Gastrocnemius medialis (tissue), 4 donors: ENCODE measurements at regions not wholly inside any gene's neighbourhood (a gene's known extent, or its start where the extent isn't known, plus 50 kb on each side); places are given as distances from the start of the nearest gene placed in this dataset.

ENCODE experiments used
- ATAC-seq, 2 donors: fragments of 150-250 bp; one replicate each; pipeline ENCODE4 v1.9.1; 2016
- DNase-seq, 2 donors: peaks; one replicate each; pipeline ENCODE4 v3.0.0-alpha.2; 2019
- H3K27ac ChIP-seq, 4 donors: fragments of 200-600 bp; sonication (generic); 1 replicate in 1 of 4; 2 replicates in 3 of 4; pipeline ENCODE4 v1.5.1; 2016 to 2018; ENCODE audit warnings: mild to moderate bottlenecking in 2 of 4, moderate library complexity in 1 of 4
- H3K27me3 ChIP-seq, 3 donors: fragments of 200-600 bp; sonication (generic) in 2 of 3; 1 replicate in 1 of 3; 2 replicates in 2 of 3; pipeline versions ENCODE4 v1.5.1 to v1.6.0; 2016 to 2019; ENCODE audit warnings: mild to moderate bottlenecking in 1 of 3, moderate library complexity in 1 of 3
- H3K36me3 ChIP-seq, 2 donors: fragments of 200-600 bp; sonication (generic) in 1 of 2; one replicate each; pipeline ENCODE4 v1.5.1; 2017 to 2018
- H3K4me1 ChIP-seq, 2 donors: fragments of 200-600 bp; sonication (generic) in 1 of 2; one replicate each; pipeline ENCODE4 v1.5.1; 2016 to 2017; ENCODE audit warnings: mild to moderate bottlenecking in 2 of 2
- H3K4me3 ChIP-seq, 4 donors: fragments of 200-600 bp; sonication (generic) in 3 of 4; 1 replicate in 1 of 4; 2 replicates in 3 of 4; pipeline ENCODE4 v1.5.1; 2016 to 2019; ENCODE audit warnings: mild to moderate bottlenecking in 2 of 4
- H3K9me3 ChIP-seq, 3 donors: fragments of 200-600 bp; sonication (generic) in 2 of 3; 1 replicate in 1 of 3; 2 replicates in 2 of 3; pipeline ENCODE4 v1.5.1; 2016 to 2019
- CTCF ChIP-seq, 5 experiments: fragments of 450-650 bp in 3 of 5; fragments of 200-600 bp in 2 of 5; sonication (generic) in 2 of 5; IDR thresholded peaks in 4 of 5; conservative IDR thresholded peaks in 1 of 5; 1 replicate in 4 of 5; 2 replicates in 1 of 5; pipeline ENCODE4 v1.5.1; 2016 to 2019; ENCODE audit warnings: antibody characterized with exemption in 5 of 5, mild to moderate bottlenecking in 3 of 5, moderate library complexity in 3 of 5
- POLR2A ChIP-seq, 2 donors: fragments of 450-650 bp; IDR thresholded peaks; one replicate each; pipeline ENCODE4 v1.6.1; 2017; ENCODE audit warnings: antibody characterized with exemption in 2 of 2, mild to moderate bottlenecking in 2 of 2, moderate library complexity in 2 of 2
- in situ Hi-C, 4 donors: fragments of 200-750 bp; cut with MboI; loops; one replicate each; pipeline versions ENCODE4 v1.15.0 to v1.8.0; 2017; ENCODE audit warnings: low sequenced_read_pairs in 4 of 4
- intact Hi-C: fragments of 100-400 bp; cut with DNase I; formaldehyde crosslinking; loops from one replicate; pipeline ENCODE4 v1.15.1; 2023; ENCODE audit warnings: low total_unique reads

- DNase-seq = no peak
- no peak overlapping the region for H3K4me3 ChIP-seq
- no peaks in the 10 kb centered on the region for H3K36me3 ChIP-seq
- H3K27me3 ChIP-seq = peaks cover 0 to 7% (median 0%) of the 10 kb centered on the region in 3 donors
- H3K9me3 ChIP-seq = no peaks in the 10 kb centered on the region
- ATAC-seq = no peak
- no peak overlapping the region for H3K27ac ChIP-seq
- intact Hi-C loops = loop anchor here (10.0 kb wide), 1 partner anchor 1197 kb away; no protein-coding TSS in a partner anchor
- in situ Hi-C loops = no loop called here
- TF ChIP-seq POLR2A (IDR thresholded peaks at IDR 0.05) (no peak), CTCF (IDR thresholded peaks at IDR 0.05 in 4 of 5, conservative IDR thresholded peaks at IDR 0.05 in 1 of 5) (no peak)
- no peaks in the 10 kb centered on the region for H3K4me1 ChIP-seq
Measured at GRCh38 chr18:8951491-8951890, 151.0 kb upstream of the NDUFV2 start.

DNA sequence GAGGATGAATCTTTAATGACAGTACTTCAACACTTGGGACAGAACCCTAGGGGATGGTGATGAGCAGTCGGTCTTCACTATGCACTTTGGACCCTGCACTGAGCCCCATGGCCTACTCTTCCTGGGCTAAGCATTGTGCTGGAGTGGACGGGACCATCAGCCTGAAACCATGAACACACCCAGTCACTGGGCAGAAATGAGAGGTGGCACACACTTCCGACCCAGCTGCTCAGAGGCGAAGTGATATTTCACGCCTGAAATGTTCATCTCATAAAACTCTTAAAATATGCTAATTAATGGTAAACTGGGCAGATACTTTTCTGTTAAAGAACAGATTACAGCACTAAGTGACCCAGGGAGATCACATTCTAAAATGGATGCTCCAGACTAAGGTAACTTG lies 150.3 kb upstream of the NDUFV2 start:
- in situ Hi-C loops = no loop called here
- H3K27me3 ChIP-seq = peaks cover 0 to 7% (median 0%) of the 10 kb centered on the region in 3 donors
- H3K27ac ChIP-seq = no peak overlapping the region
- H3K9me3 ChIP-seq = no peaks in the 10 kb centered on the region
- ATAC-seq = no peak
- intact Hi-C loops = loop anchor here (10.0 kb wide), 1 partner anchor 1197 kb away; no protein-coding TSS in a partner anchor
- H3K36me3 ChIP-seq = no peaks in the 10 kb centered on the region
- TF ChIP-seq CTCF (IDR thresholded peaks at IDR 0.05 in 4 of 5, conservative IDR thresholded peaks at IDR 0.05 in 1 of 5) = no peak
- TF ChIP-seq POLR2A (IDR thresholded peaks at IDR 0.05) = no peak
- no peaks in the 10 kb centered on the region for H3K4me1 ChIP-seq
- H3K4me3 ChIP-seq = no peak overlapping the region
- DNase-seq = no peak

- Histone ChIP-seq H3K4me1 (no peaks in the 10 kb centered on the region), H3K36me3 (no peaks in the 10 kb centered on the region), H3K4me3 (no peak overlapping the region), H3K27me3 (no peaks in the 10 kb centered on the region), H3K27ac (no peak overlapping the region), H3K9me3 (no peaks in the 10 kb centered on the region)
- ATAC-seq = no peak
- TF ChIP-seq POLR2A (IDR thresholded peaks at IDR 0.05) = no peak
- TF ChIP-seq CTCF (IDR thresholded peaks at IDR 0.05 in 4 of 5, conservative IDR thresholded peaks at IDR 0.05 in 1 of 5) = no peak
- no peak for DNase-seq
- in situ Hi-C loops = no loop called here
- intact Hi-C loops = loop anchor here (10.0 kb wide), 1 partner anchor 1198 kb away; no protein-coding TSS in a partner anchor
Measured at GRCh38 chr18:8952769-8953760, 149.4 kb upstream of the NDUFV2 start.

DNA sequence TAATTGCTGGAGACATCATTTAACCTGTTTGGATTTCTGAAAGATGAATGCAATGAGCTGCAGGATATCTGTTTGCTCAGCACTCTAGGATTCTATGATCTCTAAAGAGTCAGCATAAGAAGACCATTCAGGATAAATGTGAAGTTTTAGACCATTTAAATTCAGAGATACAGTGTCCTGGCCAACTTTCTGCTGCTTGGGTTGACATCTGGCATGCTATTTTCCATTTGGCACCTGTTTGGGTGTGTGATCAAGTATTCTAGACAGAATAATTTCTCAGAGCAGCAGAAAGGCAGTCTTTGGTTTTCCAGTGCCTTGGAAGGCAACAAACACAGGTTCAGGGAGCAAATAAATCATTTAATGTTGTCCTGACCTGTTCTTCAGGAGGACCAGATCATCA lies 144.8 kb upstream of the NDUFV2 start:
- in situ Hi-C loops = no loop called here
- Histone ChIP-seq H3K27ac (no peak overlapping the region), H3K36me3 (no peaks in the 10 kb centered on the region), H3K27me3 (no peaks in the 10 kb centered on the region), H3K4me1 (no peaks in the 10 kb centered on the region), H3K4me3 (no peak overlapping the region), H3K9me3 (no peaks in the 10 kb centered on the region)
- TF ChIP-seq CTCF (IDR thresholded peaks at IDR 0.05 in 4 of 5, conservative IDR thresholded peaks at IDR 0.05 in 1 of 5) = no peak
- TF ChIP-seq POLR2A (IDR thresholded peaks at IDR 0.05) = no peak
- ATAC-seq (no peak), DNase-seq (no peak)
- intact Hi-C loops = loop anchor here (10.0 kb wide), 1 partner anchor 1203 kb away; no protein-coding TSS in a partner anchor
